GM10266 (cell line): ENCODE measurements at regions not wholly inside any gene's neighbourhood (a gene's known extent, or its start where the extent isn't known, plus 50 kb on each side); places are given as distances from the start of the nearest gene placed in this dataset.

Source experiments
- DNase-seq: peaks from one replicate; pipeline ENCODE4 v3.0.0; 2012; ENCODE audit errors: extremely low spot score
- TF ChIP-seq, protein P1 (sequence below): IDR thresholded peaks from 2 replicates; pipeline ENCODE4 v1.5.1; 2012; ENCODE audit warnings: mild to moderate bottlenecking, low read depth; ENCODE audit not compliant: control insufficient read depth, insufficient read depth; ENCODE audit errors: missing control alignments

DNA sequence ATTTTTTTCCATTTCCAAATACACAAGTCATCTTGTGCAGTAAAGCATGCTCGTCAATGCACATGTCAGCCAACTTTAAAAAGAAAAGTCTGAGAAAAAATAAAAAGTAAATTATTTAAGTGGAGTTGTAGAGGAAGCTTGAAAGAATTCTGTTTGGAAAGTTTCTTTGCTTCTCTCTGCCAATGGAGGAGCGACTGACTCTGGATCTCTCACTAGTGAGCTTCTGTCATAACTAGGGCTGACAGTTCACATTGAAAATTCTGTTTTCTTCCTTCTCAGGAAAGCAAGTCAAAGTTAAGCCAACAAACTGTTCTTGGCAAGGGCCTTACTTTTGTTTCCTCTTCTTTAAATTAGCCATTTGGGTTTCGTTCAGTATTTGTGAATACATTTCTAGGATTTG, 298.2 kb downstream of the POU4F1 start:
- TF ChIP-seq, protein P1, sequence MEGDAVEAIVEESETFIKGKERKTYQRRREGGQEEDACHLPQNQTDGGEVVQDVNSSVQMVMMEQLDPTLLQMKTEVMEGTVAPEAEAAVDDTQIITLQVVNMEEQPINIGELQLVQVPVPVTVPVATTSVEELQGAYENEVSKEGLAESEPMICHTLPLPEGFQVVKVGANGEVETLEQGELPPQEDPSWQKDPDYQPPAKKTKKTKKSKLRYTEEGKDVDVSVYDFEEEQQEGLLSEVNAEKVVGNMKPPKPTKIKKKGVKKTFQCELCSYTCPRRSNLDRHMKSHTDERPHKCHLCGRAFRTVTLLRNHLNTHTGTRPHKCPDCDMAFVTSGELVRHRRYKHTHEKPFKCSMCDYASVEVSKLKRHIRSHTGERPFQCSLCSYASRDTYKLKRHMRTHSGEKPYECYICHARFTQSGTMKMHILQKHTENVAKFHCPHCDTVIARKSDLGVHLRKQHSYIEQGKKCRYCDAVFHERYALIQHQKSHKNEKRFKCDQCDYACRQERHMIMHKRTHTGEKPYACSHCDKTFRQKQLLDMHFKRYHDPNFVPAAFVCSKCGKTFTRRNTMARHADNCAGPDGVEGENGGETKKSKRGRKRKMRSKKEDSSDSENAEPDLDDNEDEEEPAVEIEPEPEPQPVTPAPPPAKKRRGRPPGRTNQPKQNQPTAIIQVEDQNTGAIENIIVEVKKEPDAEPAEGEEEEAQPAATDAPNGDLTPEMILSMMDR: no peak
- no peak for DNase-seq

DNA sequence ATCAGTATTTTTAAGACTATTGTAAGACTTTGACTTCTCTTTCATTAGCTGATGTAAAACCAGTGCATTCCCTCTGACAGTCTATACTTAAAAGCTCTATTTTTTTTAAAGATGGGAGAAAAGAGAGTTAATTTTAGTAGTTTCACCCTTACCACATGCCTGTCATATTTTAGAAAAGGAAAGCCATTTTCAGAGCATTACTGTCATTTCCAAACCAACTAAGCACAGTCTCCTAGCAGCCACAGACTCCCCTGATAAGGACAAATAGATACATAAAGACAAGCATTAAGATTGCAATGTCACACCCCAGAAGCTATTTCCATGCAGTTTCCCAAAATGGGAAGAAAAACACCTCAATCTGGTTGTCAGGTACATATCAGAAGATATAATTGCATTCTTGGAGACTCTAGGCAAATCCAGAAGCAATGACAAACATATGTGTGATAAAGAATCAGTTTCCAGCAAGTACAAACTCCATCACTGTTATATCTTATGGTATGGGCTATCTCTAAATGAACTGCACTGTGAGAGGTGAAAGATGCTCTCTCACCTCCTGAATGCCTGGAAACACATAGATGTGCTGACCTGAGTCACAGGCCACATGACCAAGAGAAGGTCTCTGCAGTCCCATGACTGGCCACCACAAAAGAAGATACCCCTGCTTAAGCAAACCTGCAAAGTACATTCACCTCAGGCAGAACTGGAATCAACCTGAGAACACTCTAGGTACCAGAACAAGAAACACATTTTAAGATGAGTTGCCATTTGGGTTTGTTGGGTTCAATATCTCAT, 303.3 kb downstream of the POU4F1 start:
- TF ChIP-seq, protein P1: no peak
- no peak for DNase-seq

DNA sequence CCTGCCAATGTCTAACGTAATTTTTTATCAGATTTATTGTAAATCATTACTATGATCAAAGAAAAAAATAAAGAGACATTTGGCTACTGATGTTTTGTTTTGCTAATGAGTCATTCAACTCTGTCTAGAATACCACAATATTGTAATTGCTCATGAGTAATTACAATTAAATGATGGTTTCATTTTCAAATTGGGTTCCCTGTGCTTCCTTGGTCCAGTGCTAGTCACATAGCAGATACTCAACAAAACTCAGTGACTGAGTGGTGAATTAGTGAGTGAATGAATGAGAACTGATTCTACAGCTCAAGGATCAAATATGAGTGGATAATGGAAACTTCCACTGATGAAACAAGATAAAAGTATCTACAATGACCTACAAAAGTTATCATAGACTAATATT, 304.7 kb downstream of the POU4F1 start:
- TF ChIP-seq, protein P1: no peak

DNA sequence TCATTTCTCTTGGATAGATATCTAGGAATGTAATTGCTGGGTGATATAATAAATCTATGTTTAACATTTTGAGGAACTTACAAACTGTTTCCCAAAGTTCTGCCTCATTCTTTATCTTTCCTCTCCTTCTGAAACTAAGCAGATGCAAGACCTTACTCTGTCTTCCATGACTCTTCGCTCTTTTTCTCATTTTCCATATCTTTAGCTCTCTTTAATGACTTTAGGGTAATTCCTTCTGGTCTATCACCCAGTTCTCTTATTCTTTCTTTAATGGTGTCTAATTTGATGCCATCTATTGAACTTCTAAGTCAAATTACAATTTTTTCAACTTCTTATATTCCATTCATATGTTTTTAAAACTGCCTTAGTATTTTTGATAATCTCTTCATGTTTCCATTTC, 316.6 kb downstream of the POU4F1 start:
- TF ChIP-seq, protein P1: no peak
- no peak for DNase-seq

More for the DNA sequence above, 304.7 kb downstream of the POU4F1 start:
- DNase-seq: no peak

DNA sequence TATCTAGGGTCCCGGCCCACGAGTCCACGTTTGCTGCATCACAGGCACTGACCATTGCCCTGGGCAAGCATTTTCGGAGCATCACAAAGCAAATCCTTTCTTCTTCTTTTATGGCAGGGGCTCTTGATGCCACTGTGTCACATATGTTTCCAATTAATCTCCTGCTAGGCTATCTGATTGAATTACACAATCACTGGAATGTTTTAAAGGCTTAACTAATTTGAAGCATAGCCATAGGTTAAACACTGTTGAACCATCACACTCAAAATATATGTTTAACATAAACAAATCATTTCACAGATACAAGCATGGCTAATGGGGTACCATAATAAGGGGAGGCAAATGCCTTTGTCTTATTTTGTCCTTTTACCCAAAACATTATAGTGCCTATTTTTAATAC, 338.3 kb downstream of the POU4F1 start:
- TF ChIP-seq, protein P1: no peak
- DNase-seq: no peak

DNA sequence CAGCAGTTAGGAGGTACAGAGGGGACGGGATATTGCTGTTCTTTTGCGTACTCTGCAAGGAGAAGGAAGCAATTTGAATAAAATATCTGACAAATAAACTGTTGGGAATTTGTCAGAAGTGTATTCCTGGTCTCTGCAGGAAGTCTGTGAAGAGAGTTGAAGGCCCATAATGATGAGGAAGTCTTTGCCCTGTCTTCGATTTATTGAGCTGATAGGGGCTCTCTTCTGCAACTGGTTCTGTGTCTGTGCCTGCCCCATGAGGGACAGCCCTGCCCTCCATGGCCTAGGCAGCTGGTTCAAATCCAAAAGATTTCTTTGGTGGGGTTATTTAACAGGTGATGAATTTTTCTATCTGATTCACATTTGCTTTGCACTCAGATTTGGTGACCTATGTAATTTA, 339.7 kb upstream of the EDNRB start:
- TF ChIP-seq, protein P1: no peak
- no peak for DNase-seq

DNA sequence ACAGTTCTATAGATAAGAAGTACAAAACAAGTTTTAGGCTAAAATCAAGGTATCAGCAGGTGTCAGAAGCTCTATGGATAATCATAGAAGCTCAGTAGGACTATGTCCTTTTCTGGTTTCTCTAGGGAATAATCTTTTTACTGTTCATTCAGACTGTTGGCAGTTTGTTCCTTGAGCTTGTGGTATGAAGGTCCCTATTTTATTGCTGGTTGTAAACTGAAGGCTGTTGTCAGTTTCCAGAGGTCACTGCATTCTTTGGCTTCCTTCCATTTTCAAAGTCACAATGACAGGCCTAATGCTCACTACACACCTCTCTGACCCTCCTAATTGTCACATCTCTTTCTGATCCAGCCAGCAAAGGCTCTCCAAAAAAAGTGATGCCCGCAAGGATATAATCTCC, 337.9 kb upstream of the EDNRB start:
- TF ChIP-seq, protein P1: no peak
- DNase-seq: no peak
